HG02870 (cell line): ENCODE measurements at regions not wholly inside any gene's neighbourhood (a gene's known extent, or its start where the extent isn't known, plus 50 kb on each side); places are given as distances from the start of the nearest gene placed in this dataset.
A peak's percentile ranks its signal among the peaks of the same experiment; 100 is the strongest.

Source experiments
- ATAC-seq: cut with Tn5 transposase; IDR thresholded peaks from one replicate; pipeline ENCODE4 v1.9.1; 2021; ENCODE audit warnings: mild to moderate bottlenecking, moderate library complexity; ENCODE audit not compliant: unreplicated experiment

DNA sequence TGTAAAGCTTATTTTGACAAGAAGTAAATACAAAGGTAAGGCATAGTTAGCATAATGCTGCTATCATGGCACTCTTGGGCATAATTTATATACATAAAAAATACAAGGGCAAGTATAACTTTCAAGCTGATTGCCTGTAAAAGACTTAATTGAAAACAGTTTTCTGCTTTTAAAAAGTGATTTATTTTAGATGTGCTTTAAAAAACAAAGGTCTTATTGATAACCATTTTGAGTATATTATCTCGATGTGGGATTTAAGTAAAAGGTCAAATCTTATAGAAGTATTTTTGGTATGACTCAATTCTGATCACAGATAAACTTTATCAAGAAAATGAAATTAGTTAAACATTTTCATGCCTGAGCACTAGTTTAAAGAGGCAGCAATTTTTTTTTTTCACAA lies 175.8 kb downstream of the KCNRG start:
- ATAC-seq: no peak

DNA sequence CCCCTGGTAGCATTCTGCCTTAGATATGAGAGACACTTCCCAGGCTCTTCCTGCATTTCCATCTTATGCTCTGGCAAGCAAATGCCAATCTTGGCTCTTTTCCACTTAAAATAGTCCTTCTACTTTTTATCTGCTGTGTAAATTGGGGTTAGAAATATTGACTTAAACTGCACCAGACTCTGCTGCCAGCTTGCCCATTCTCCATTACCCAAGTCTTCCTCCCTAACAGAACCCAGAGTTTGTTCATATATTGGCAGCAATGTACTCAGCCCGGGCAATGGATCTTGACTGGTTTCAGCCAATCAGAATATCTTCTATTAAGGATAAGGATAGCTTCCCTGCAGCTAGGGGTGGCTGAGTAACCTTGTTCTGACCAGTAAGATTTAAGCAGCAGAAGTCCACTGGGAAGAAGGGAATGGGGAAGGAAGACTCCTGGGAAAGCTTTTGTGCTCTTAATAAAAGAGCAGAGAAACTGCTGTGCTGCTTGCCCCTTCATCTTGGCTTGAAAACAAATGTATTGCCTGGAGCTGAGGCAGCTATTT lies 177.1 kb downstream of the KCNRG start:
- no peak for ATAC-seq

DNA sequence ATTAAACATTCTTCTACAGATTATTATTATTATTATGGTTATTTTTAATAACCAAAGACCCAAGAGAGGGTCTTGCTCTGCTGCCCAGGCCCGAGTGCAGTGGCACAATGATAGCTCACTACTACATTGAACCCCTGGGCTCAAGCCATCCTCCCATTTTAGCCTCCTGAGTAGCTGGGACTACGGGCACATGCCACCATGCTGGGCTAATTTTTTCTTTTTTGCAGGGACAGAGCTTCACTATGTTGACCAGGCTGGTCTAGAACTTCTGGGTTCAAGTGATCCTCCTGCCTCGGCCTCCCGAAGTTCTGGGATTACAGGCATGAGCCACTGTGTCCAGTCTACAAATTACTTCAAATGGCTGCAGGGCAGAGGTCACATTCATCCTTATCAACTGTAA lies 179.8 kb downstream of the KCNRG start:
- ATAC-seq: no peak

DNA sequence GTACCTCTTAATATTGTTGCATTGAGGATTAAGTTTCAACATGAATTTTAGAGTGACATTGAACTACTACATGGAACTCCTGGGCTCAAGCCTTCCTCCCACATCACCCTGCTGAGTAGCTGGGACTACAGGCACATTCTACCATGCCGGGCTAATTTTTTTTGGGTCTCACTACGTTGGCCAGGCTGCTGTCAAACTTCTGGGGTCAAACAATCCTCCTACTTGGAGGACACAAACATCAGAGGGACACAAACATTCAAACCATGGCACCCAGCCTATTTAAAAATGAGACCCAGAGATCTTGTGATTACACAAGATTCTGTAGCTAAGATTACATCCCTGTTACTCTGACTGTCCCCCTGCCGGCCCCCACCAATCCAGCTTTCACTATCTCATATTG lies 180.9 kb downstream of the KCNRG start:
- no peak for ATAC-seq

- ATAC-seq: no peak
Observed at GRCh38 chr13:50197705-50198104, 182.5 kb downstream of the KCNRG start.

DNA sequence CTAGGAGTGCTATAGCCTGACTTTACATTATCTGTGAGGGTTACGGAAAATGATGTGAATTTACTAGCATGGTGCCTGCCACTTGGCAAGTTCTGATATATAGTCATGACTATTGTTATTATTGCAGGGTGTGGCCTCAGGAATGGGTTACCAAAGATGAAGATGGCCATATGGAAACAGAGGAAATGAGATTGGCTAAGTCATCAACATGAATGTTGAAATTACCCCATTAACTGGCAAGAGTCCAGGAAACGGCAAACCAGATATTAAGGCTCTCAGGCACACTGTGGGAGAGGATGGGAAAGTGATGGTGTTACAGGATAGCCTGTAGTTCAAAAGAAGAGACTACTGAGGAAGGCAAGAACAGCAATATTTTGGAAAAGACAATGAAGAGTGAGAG lies 183.3 kb downstream of the KCNRG start:
- ATAC-seq: no peak

DNA sequence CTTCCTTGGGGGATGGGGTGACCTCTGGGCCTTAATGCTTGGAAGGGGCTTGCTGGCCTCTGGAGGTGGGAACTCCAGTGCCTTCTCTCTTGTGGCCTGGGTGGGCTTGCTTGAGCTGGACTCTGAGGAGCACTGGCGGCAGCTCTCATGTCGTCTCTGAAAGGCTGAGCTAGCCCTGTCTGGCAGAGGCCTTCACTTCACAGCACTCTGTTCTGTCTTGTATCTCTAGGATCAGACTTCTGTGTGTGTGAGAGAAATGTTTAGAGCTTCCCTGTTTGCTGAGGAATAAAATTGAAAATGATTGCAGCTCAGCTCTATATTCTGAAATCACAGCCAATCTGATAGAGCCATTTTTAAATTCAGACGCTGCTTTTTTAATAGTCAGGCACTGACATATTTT lies 185.3 kb downstream of the KCNRG start:
- ATAC-seq: no peak

- no peak for ATAC-seq
Observed at GRCh38 chr13:50200988-50201387, 185.7 kb downstream of the KCNRG start.

DNA sequence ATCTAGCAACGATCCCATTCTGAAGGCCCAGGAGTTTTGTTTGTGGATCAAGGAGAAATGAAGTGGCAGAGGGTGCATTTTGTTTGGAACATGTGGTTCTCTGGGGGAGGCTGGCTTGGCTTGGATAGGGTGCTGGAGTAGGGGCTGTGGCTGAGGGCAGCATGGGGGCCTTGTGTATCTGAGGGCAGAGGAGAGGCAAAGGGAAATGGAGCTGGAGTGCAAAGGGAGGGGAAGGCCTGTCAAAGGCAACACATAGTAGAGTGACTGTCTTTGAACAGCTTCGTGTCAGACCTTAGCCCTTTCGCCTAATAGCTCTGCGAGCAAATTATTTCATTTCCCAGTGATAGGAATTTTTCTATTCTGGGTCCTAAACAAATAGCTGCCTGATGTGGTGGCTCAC lies 187.2 kb downstream of the KCNRG start:
- no peak for ATAC-seq

GRCh38 chr13:50203256-50203941 lies 188.2 kb downstream of the KCNRG start:
- ATAC-seq: no peak

GRCh38 chr13:50205581-50205980 lies 190.3 kb downstream of the KCNRG start:
- ATAC-seq: no peak

DNA sequence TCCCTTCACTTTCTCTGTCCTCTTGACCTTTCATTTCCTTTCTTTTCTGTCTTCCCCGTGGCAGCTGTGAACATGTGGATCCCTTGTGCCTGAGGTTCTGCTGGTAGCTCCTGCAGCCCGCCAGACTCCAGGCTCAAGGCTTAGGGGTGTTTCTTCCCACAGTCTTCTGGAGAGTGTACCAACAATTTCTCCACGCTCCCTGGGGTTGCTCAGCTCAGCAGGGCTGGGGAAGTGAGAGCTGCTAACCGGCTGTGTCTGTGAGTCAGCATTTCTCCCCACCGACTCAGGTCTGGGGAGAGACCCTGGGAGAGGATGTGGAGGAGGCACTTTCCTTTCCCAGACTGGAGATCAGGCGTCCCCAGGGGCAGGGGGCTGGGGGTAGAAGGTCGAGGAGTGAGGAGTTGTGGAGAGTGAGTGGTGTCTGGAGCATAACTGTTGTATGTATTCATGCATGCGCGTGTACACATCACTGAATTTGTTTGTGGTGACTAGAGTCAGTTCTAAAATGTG lies 193.6 kb downstream of the KCNRG start:
- ATAC-seq: no peak

DNA sequence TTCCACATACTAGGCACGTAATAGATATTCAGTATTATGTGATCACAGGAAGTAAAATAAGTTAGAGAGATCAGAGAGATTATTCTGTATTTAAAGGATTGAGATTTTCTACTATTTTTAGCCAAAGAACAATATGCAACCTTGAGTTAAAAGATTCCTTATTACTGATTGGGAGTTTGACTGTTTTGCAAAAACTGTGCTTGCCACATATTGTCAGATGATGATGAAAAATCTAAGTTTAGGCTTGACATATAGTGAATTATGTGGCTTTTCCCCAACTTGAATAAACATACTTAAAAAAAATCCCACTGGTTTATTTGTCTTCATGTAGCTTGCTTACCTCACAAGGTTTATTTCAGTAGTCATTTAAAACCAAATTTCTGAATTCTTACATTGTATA lies 194.4 kb downstream of the KCNRG start:
- no peak for ATAC-seq

DNA sequence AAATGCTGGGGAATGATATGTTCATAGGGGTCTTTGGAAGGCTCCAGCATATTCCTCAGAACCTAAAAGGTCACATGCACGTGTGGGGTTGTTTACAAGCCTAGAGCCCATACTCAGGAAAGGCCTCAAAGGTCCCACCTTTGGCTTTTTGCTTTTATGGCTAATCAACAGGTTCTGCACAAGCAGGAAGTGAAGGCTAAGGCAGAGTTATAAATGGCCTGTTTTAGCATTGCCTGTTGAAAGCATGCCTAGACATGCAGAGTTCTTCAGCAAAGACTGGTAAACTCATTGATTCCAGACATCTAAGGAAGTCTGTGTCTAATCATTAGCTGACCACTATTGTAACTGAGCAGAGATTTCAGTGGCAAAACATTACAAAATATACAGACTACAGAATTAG lies 198.3 kb downstream of the KCNRG start:
- no peak for ATAC-seq

- ATAC-seq: no peak
Observed at GRCh38 chr13:50214514-50214913, 199.3 kb downstream of the KCNRG start.

DNA sequence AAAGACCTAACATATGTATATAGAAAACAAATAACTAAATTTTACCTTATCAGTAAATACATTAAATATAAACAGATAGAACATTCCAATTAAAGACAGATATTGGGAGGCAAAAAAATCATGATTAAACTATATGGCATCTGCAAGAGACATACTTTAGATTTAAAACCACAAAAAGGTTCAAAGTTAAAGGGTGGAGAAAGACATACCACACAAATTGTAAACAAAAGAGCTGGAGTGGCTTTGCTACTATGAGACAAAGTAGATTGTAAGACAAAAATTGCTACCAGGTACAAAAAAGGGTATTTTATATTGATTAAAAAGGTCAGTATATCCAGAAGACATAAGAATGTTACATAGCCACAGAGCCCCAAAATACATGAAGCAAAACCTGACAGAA lies 200.2 kb downstream of the KCNRG start:
- no peak for ATAC-seq

DNA sequence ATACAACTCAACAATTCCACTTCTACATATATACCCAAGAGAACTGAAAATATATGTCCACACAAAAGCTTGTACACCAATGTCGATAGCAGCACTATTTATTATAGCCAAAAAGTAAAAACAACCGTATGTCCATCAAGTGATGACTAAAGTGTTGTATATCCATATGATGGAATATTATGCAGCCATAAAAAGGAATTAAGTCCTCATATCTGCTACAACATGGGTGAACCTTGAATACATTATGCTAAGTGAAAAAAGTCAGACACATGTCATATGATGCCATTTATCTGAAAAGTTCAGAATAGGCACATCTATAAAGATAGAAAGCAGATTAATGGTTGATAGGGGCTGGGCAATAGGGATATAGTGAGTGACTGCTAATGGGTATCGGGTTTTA lies 204.5 kb downstream of the KCNRG start:
- no peak for ATAC-seq

DNA sequence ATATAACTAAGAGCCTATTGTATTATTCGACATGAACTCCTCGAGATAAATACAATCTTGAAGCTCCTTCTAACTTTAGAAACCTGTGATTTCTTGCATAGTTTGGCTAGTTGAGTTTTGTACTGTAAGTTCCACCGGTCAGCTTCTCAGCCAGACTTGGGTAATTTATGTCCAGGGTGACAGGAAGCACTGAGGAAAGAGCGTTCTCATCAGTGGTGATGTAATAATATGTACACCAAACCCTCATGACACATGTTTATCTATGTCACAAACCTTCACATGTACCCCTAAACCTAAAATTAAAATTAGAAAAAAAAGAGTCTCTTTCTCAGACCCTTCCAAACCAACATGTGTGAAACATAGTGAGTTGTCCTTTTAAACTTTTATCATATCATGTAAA lies 205.7 kb downstream of the KCNRG start:
- ATAC-seq: no peak

- ATAC-seq: peak; percentile 43
Observed at GRCh38 chr13:50222569-50223332, 207.5 kb downstream of the KCNRG start.

DNA sequence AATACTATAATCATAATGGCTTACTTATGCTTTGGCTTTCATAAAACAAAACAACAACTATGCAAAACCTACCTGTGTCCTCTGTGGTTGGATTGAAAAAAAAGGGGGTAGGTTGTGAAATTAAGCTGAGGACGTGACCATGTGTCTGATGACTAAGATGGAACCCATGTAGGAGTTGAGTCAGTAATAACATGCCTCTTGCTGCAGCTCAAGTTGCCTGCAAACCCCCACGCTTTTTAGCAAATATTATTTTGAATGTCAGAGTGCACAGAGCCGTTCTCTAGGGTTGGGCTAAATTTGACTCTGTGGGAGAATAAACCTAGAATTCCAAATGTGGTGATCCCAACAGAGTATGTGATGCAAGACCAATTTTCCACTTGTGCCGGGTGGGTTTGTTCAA lies 209.3 kb downstream of the KCNRG start:
- peak; percentile 62 for ATAC-seq

DNA sequence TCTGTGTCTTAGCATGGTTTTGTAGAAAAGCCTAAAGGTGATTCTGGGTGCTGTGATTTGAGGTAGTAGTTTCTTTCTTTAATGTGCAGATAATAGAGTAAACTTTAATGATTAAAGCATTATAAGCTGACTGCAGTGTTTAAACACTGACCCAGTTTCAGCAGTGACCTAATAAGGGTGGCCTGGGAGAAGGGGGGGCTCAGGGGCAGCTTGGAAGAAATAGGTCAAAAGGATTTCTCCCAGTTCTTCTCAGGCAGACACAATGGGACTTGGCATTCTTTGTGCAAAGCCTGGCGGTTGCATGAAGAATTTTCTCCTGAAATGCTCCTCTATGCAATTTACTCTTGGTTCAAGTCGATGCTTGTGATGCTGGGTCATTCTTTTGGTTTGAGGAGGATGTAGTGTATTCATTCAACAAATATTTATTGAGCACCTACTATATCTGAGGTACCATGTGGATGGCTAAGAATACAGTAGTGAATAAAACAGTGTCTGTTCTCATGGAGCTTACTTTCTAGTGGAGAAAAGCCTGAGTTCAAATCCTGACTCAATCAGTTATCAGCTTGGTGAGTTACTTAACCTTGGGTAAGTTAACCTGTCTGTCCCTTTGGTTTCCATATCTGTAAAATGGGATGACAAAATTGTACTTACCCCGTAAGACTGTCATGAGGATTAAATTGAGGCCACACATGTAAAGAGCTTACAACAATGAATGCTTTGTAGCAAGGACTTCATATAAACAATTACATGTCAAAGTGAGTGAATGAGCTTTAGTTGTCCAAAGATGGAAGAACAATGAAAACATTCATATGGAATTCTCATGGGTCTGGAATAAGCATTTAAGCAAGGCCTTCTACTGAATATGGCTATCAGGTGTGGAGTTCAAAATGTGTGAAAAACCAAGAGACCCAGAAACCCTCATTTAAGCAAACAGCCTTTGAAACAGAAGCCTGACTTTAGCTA lies 210.2 kb downstream of the KCNRG start:
- ATAC-seq: no peak
